HEK293 (cell line): ENCODE measurements at regions not wholly inside any gene's neighbourhood (a gene's known extent, or its start where the extent isn't known, plus 50 kb on each side); places are given as distances from the start of the nearest gene placed in this dataset.

Source experiments
- CTCF ChIA-PET: fragments of 350-600 bp; formaldehyde crosslinking; extraction: SDS; loops from one replicate; lab custom pipeline; 2021; ENCODE audit warnings: antibody characterized with exemption; lab: Yijun Ruan, JAX
- POLR2A ChIA-PET: fragments of 300-600 bp; formaldehyde crosslinking; extraction: SDS; loops from one replicate; lab custom pipeline; 2020; ENCODE audit warnings: antibody characterized with exemption, inconsistent platforms; lab: Yijun Ruan, JAX
- H3K27ac ChIP-seq: fragments of 200-500 bp; sonication (Bioruptor generic); 2 replicates; pipeline ENCODE4 v1.5.1; 2014; ENCODE audit warnings: low read depth, low read length, control low read depth, inconsistent platforms; ENCODE audit errors: extremely low read depth
- H3K36me3 ChIP-seq, 2 experiments: fragments of 200-500 bp in 1 of 2; sonication (Bioruptor generic) in 1 of 2; 1 replicate in 1 of 2; 2 replicates in 1 of 2; pipeline ENCODE4 v1.5.1; 2014 to 2017; ENCODE audit warnings: inconsistent platforms in 2 of 2, low read length in 2 of 2; ENCODE audit not compliant: control insufficient read depth in 2 of 2, insufficient read depth in 1 of 2
- H3K4me1 ChIP-seq: fragments of 200-500 bp; sonication (Bioruptor generic); 2 replicates; pipeline ENCODE4 v1.5.1; 2014; ENCODE audit warnings: mild to moderate bottlenecking, low read length, inconsistent platforms; ENCODE audit not compliant: control insufficient read depth, insufficient read depth
- H3K4me3 ChIP-seq: 2 replicates; pipeline ENCODE4 v1.5.1; 2011; ENCODE audit warnings: low read depth, mild to moderate bottlenecking, control low read depth, low read length, moderate library complexity
- H3K9me3 ChIP-seq: fragments of 200-500 bp; sonication (Bioruptor generic); 2 replicates; pipeline ENCODE4 v1.5.1; 2014; ENCODE audit warnings: low read depth, low read length, inconsistent platforms; ENCODE audit not compliant: control insufficient read depth, insufficient read depth
- MEIS1 ChIP-seq: sonication (generic); formaldehyde crosslinking; IDR thresholded peaks from 2 replicates; pipeline ENCODE4 v1.8.1; 2022; ENCODE audit warnings: missing genetic modification reagents, mild to moderate bottlenecking, borderline replicate concordance
- OSR2 ChIP-seq: fragments of 450-650 bp; formaldehyde crosslinking; IDR thresholded peaks from 2 replicates; pipeline ENCODE4 v1.5.1; 2016; ENCODE audit warnings: missing biosample characterization, missing genetic modification characterization
- PRDM6 ChIP-seq: fragments of 450-650 bp; formaldehyde crosslinking; IDR thresholded peaks from 2 replicates; pipeline ENCODE4 v1.5.1; 2017; ENCODE audit warnings: missing biosample characterization, missing genetic modification characterization
- ZBTB26 ChIP-seq: fragments of 450-650 bp; formaldehyde crosslinking; optimal IDR thresholded peaks from 2 replicates; pipeline ENCODE3; 2016; ENCODE audit warnings: missing biosample characterization, mild to moderate bottlenecking, missing genetic modification characterization
- ZBTB44 ChIP-seq: fragments of 450-650 bp; IDR thresholded peaks from 2 replicates; pipeline ENCODE4 v1.5.1; 2018; ENCODE audit warnings: missing biosample characterization, mild to moderate bottlenecking, missing genetic modification characterization
- ZNF148 ChIP-seq: fragments of 450-650 bp; formaldehyde crosslinking; IDR thresholded peaks from 2 replicates; pipeline ENCODE4 v1.5.0; 2017; ENCODE audit warnings: missing biosample characterization, missing genetic modification characterization, borderline replicate concordance
- ZNF202 ChIP-seq: fragments of 450-650 bp; formaldehyde crosslinking; IDR thresholded peaks from 2 replicates; pipeline ENCODE4 v1.5.1; 2016; ENCODE audit warnings: missing biosample characterization, missing genetic modification characterization, borderline replicate concordance
- ZNF23 ChIP-seq: fragments of 450-650 bp; formaldehyde crosslinking; IDR thresholded peaks from 2 replicates; pipeline ENCODE4 v1.5.1; 2016; ENCODE audit warnings: missing biosample characterization, missing genetic modification characterization, borderline replicate concordance
- ZNF26 ChIP-seq: fragments of 450-650 bp; formaldehyde crosslinking; IDR thresholded peaks from 2 replicates; pipeline ENCODE4 v1.5.1; 2016; ENCODE audit warnings: missing biosample characterization, missing genetic modification characterization
- ZNF362 ChIP-seq: fragments of 450-650 bp; formaldehyde crosslinking; IDR thresholded peaks from 2 replicates; pipeline ENCODE4 v1.5.1; 2016; ENCODE audit warnings: missing biosample characterization, missing genetic modification characterization
- ZNF473 ChIP-seq: fragments of 450-650 bp; formaldehyde crosslinking; IDR thresholded peaks from 2 replicates; pipeline ENCODE4 v1.5.1; 2017; ENCODE audit warnings: missing biosample characterization, missing genetic modification characterization
- ZNF639 ChIP-seq: fragments of 450-650 bp; formaldehyde crosslinking; IDR thresholded peaks from 2 replicates; pipeline ENCODE4 v1.5.1; 2016; ENCODE audit warnings: missing biosample characterization, missing genetic modification characterization
- ZNF670 ChIP-seq: fragments of 450-650 bp; formaldehyde crosslinking; IDR thresholded peaks from 2 replicates; pipeline ENCODE4 v1.5.1; 2016; ENCODE audit warnings: missing biosample characterization, missing genetic modification characterization, low read depth
- ZNF704 ChIP-seq: fragments of 450-650 bp; formaldehyde crosslinking; IDR thresholded peaks from 2 replicates; pipeline ENCODE4 v1.5.1; 2016; ENCODE audit warnings: missing biosample characterization, missing genetic modification characterization
- ZNF747 ChIP-seq: fragments of 450-650 bp; formaldehyde crosslinking; IDR thresholded peaks from 2 replicates; pipeline ENCODE4 v1.5.1; 2016; ENCODE audit warnings: missing biosample characterization, missing genetic modification characterization
- ZNF776 ChIP-seq: fragments of 450-650 bp; formaldehyde crosslinking; IDR thresholded peaks from 2 replicates; pipeline ENCODE4 v1.5.0; 2017; ENCODE audit warnings: missing biosample characterization, missing genetic modification characterization, borderline replicate concordance

- no peak for TF ChIP-seq ZNF26 (tag by site-specific recombination)
- TF ChIP-seq ZNF776 = no peak
- TF ChIP-seq ZNF23 = no peak
- no peak for TF ChIP-seq MEIS1 (CRISPR knock-in tag)
- no peak for TF ChIP-seq ZNF670 (tag by site-specific recombination)
Measured at GRCh38 chr6:149202952-149203351, 114.6 kb upstream of the TAB2 start (continued).

- ChIA-PET CTCF (no interaction called here), POLR2A (no interaction called here)
- H3K4me3 ChIP-seq = no peak overlapping the region
- no peaks in the 10 kb centered on the region for H3K9me3 ChIP-seq
- no peaks in the 10 kb centered on the region for H3K36me3 ChIP-seq
- no peak overlapping the region for H3K27ac ChIP-seq
- no peak for TF ChIP-seq ZBTB44 (tag by site-specific recombination)
- TF ChIP-seq ZNF639 = no peak
- TF ChIP-seq ZNF23 = no peak
- TF ChIP-seq ZNF202 (tag by site-specific recombination) = no peak
- TF ChIP-seq ZNF473 (tag by site-specific recombination) = no peak
- TF ChIP-seq PRDM6 = no peak
- TF ChIP-seq ZNF704 = no peak
- TF ChIP-seq ZBTB26 (tag by site-specific recombination) = no peak
- TF ChIP-seq ZNF747 (tag by site-specific recombination) = no peak
- TF ChIP-seq OSR2 (tag by site-specific recombination) = no peak
- TF ChIP-seq ZNF148 (tag by site-specific recombination) = no peak
- no peak for TF ChIP-seq ZNF362 (tag by site-specific recombination)
- no peaks in the 10 kb centered on the region for H3K4me1 ChIP-seq
Measured at GRCh38 chr6:149203509-149203908, 114.0 kb upstream of the TAB2 start.
